ENCODE measurements at regions not wholly inside any gene's neighbourhood (a gene's known extent, or its start where the extent isn't known, plus 50 kb on each side); places are given as distances from the start of the nearest gene placed in this dataset.

- TF ChIP-seq POLR2AphosphoS5 (IDR thresholded peaks at IDR 0.05; ENCODE audit: low read depth, low read length) (no peak), REST (IDR thresholded peaks at IDR 0.05; ENCODE audit: insufficient read depth in 1 of 2, low read depth in 2 of 2, low read length in 2 of 2) (no peak), TAF1 (IDR thresholded peaks at IDR 0.05; ENCODE audit: borderline replicate concordance, insufficient read depth, low read length) (no peak)
Observed at GRCh38 chr13:80010846-80011245, 330.1 kb downstream of the SPRY2 start.

Data from PFSK-1 (cell line).